SK-N-SH treated with all-trans-retinoic acid at 6 μM for 48 hours (cell line): ENCODE measurements at regions not wholly inside any gene's neighbourhood (a gene's known extent, or its start where the extent isn't known, plus 50 kb on each side); places are given as distances from the start of the nearest gene placed in this dataset.

Experiments used
- ARNTL ChIP-seq: fragments of 450-650 bp; formaldehyde crosslinking; IDR thresholded peaks from 2 replicates; pipeline ENCODE4 v1.5.0; 2020; ENCODE audit warnings: low read depth, mild to moderate bottlenecking, moderate library complexity, borderline replicate concordance
- ESRRG ChIP-seq: fragments of 250-450 bp; sonication (Bioruptor Pico); IDR thresholded peaks from 2 replicates; pipeline ENCODE4 v1.6.1; 2021; ENCODE audit warnings: mild to moderate bottlenecking
- OSR1 ChIP-seq: fragments of 250-450 bp; sonication (Bioruptor Pico); IDR thresholded peaks from 2 replicates; pipeline ENCODE4 v1.8.0; 2022; ENCODE audit warnings: moderate library complexity, mild to moderate bottlenecking, inconsistent platforms
- SNAI2 ChIP-seq: fragments of 250-450 bp; sonication (Bioruptor Pico); IDR thresholded peaks from 2 replicates; pipeline ENCODE4 v1.5.0; 2020; ENCODE audit warnings: mild to moderate bottlenecking, moderate library complexity
- TCF4 ChIP-seq: fragments of 250-450 bp; sonication (Bioruptor Pico); IDR thresholded peaks from 2 replicates; pipeline ENCODE4 v1.8.0; 2021; ENCODE audit warnings: mild to moderate bottlenecking, moderate library complexity, borderline replicate concordance
- ZC3H10 ChIP-seq: fragments of 250-450 bp; sonication (Bioruptor Pico); IDR thresholded peaks from 2 replicates; pipeline ENCODE4 v1.5.1; 2021; ENCODE audit warnings: mild to moderate bottlenecking, moderate library complexity
- ZFP30 ChIP-seq: fragments of 450-650 bp; formaldehyde crosslinking; IDR thresholded peaks from 2 replicates; pipeline ENCODE4 v1.5.0; 2022; ENCODE audit warnings: mild to moderate bottlenecking, moderate library complexity
- ZNF70 ChIP-seq: fragments of 450-650 bp; formaldehyde crosslinking; IDR thresholded peaks from 2 replicates; pipeline ENCODE4 v1.5.0; 2020; ENCODE audit warnings: mild to moderate bottlenecking, moderate library complexity
- ZNF8 ChIP-seq: fragments of 450-650 bp; formaldehyde crosslinking; IDR thresholded peaks from 2 replicates; pipeline ENCODE4 v1.5.0; 2020; ENCODE audit warnings: mild to moderate bottlenecking, moderate library complexity
- TF ChIP-seq, protein P1 (sequence below): fragments of 250-450 bp; sonication (Bioruptor Pico); IDR thresholded peaks from 2 replicates; pipeline ENCODE4 v1.5.1; 2020; ENCODE audit warnings: low read depth, mild to moderate bottlenecking, moderate library complexity
- TF ChIP-seq, protein P2 (sequence below): fragments of 250-450 bp; sonication (Bioruptor Pico); IDR thresholded peaks from 2 replicates; pipeline ENCODE4 v1.8.0; 2020; ENCODE audit warnings: mild to moderate bottlenecking, moderate library complexity, borderline replicate concordance
- TF ChIP-seq, protein P3 (sequence below): fragments of 250-450 bp; sonication (Bioruptor Pico); IDR thresholded peaks from 2 replicates; pipeline ENCODE4 v1.5.0; 2020; ENCODE audit warnings: mild to moderate bottlenecking, moderate library complexity

- TF ChIP-seq ARNTL (CRISPR knock-in tag) (no peak), ZC3H10 (CRISPR knock-in tag) (no peak), SNAI2 (no peak), ESRRG (CRISPR knock-in tag) (no peak), ZFP30 (no peak), TCF4 (CRISPR knock-in tag) (no peak), OSR1 (CRISPR knock-in tag) (no peak), ZNF70 (CRISPR knock-in tag) (no peak), ZNF8 (no peak)
- TF ChIP-seq, protein P1, sequence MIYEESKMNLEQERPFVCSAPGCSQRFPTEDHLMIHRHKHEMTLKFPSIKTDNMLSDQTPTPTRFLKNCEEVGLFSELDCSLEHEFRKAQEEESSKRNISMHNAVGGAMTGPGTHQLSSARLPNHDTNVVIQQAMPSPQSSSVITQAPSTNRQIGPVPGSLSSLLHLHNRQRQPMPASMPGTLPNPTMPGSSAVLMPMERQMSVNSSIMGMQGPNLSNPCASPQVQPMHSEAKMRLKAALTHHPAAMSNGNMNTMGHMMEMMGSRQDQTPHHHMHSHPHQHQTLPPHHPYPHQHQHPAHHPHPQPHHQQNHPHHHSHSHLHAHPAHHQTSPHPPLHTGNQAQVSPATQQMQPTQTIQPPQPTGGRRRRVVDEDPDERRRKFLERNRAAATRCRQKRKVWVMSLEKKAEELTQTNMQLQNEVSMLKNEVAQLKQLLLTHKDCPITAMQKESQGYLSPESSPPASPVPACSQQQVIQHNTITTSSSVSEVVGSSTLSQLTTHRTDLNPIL, result no peak
- TF ChIP-seq, protein P2, sequence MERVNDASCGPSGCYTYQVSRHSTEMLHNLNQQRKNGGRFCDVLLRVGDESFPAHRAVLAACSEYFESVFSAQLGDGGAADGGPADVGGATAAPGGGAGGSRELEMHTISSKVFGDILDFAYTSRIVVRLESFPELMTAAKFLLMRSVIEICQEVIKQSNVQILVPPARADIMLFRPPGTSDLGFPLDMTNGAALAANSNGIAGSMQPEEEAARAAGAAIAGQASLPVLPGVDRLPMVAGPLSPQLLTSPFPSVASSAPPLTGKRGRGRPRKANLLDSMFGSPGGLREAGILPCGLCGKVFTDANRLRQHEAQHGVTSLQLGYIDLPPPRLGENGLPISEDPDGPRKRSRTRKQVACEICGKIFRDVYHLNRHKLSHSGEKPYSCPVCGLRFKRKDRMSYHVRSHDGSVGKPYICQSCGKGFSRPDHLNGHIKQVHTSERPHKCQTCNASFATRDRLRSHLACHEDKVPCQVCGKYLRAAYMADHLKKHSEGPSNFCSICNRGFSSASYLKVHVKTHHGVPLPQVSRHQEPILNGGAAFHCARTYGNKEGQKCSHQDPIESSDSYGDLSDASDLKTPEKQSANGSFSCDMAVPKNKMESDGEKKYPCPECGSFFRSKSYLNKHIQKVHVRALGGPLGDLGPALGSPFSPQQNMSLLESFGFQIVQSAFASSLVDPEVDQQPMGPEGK, result no peak
- TF ChIP-seq, protein P3, sequence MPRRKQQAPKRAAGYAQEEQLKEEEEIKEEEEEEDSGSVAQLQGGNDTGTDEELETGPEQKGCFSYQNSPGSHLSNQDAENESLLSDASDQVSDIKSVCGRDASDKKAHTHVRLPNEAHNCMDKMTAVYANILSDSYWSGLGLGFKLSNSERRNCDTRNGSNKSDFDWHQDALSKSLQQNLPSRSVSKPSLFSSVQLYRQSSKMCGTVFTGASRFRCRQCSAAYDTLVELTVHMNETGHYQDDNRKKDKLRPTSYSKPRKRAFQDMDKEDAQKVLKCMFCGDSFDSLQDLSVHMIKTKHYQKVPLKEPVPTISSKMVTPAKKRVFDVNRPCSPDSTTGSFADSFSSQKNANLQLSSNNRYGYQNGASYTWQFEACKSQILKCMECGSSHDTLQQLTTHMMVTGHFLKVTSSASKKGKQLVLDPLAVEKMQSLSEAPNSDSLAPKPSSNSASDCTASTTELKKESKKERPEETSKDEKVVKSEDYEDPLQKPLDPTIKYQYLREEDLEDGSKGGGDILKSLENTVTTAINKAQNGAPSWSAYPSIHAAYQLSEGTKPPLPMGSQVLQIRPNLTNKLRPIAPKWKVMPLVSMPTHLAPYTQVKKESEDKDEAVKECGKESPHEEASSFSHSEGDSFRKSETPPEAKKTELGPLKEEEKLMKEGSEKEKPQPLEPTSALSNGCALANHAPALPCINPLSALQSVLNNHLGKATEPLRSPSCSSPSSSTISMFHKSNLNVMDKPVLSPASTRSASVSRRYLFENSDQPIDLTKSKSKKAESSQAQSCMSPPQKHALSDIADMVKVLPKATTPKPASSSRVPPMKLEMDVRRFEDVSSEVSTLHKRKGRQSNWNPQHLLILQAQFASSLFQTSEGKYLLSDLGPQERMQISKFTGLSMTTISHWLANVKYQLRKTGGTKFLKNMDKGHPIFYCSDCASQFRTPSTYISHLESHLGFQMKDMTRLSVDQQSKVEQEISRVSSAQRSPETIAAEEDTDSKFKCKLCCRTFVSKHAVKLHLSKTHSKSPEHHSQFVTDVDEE, result no peak
Observed at GRCh38 chr2:7265286-7265685, 348.1 kb downstream of the RNF144A start.
